ENCODE measurements at regions not wholly inside any gene's neighbourhood (a gene's known extent, or its start where the extent isn't known, plus 50 kb on each side); places are given as distances from the start of the nearest gene placed in this dataset.
"Not testable (repeated sequence)": the region's sequence is repeated elsewhere in the genome, so short reads cannot be mapped to it uniquely, and the experiment has no call there.

DNA sequence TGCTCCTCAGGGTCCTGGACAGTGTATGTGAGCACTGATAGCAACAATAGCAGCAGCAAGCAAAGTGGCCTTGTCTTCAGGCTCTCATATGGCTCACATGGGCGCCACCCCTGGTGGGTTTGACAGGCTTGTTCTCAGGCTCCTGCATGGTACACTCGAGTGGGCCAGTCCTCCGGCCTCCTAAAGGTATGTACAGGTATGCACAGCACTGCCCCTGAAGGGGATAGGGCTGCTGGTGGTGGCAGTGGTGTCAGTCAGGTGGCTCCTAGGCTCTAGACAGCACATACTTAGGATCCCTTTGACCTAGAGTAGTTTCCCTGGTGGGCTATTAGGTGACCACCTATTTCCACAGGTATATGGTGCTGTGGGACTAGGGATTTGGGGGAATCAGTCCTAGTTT is 79.8 kb downstream of the LGALS9B start:
- not testable (repeated sequence) for DNase-seq (ENCODE audit: low read depth, low spot score); H3K4me3 ChIP-seq (ENCODE audit: low read length)

- not testable (repeated sequence) for H3K4me3 ChIP-seq (ENCODE audit: low read length)
- peak; percentile 38 for DNase-seq (ENCODE audit: low read depth, low spot score)
Measured at GRCh38 chr17:20381358-20382300, 85.7 kb downstream of the LGALS9B start.

DNA sequence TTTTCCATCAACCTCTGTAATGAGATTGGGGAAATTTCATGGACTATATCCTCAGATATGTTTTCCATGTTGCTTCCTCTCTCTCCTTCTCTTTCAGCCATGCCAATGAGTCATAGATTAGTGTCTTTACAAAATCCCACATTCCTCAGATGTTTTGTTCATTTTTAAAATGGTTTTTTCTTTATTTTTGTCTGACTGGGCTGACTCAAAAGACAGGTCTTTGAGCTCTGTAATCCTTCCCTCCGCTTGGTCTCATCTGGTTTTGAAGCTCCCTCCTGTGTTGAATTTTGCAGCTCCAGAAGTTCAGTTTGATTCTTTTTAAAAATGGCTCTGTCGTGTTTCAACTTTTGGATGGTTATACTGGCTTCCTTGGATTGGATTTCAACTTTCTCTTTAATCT is 86.7 kb downstream of the LGALS9B start:
- DNase-seq (ENCODE audit: low read depth, low spot score); H3K4me3 ChIP-seq (ENCODE audit: low read length): not testable (repeated sequence)

DNA sequence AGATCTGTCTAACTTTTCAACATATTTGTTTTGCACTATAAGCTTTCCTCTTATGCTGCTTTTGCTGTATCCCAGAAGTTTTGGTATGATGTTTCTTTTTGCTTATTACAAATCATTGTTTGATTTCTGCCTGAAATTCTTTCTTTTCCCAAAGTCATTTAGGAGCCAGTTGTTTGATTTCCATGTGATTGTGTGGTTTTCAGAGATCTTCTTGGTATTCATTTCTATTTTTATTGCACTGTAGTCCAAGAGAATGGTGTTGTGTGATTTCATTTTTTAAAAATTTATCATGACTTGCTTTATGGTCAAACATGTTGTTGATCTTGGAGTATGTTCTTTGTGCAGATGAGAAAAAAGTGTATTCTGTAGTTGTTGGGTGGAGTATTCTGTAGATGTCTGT is 88.1 kb downstream of the LGALS9B start:
- not testable (repeated sequence) for H3K4me3 ChIP-seq (ENCODE audit: low read length); DNase-seq (ENCODE audit: low read depth, low spot score)

GRCh38 chr17:20376642-20377041 is 90.7 kb downstream of the LGALS9B start:
- DNase-seq (ENCODE audit: low read depth, low spot score); H3K4me3 ChIP-seq (ENCODE audit: low read length): not testable (repeated sequence)

GRCh38 chr17:20375745-20376144 is 91.6 kb downstream of the LGALS9B start:
- not testable (repeated sequence) for DNase-seq (ENCODE audit: low read depth, low spot score); H3K4me3 ChIP-seq (ENCODE audit: low read length)

Measured in Jurkat, Clone E6-1 (cell line).